Endothelial cell (in vitro differentiated cells): ENCODE measurements at regions not wholly inside any gene's neighbourhood (a gene's known extent, or its start where the extent isn't known, plus 50 kb on each side); places are given as distances from the start of the nearest gene placed in this dataset.

ENCODE experiments used
- DNase-seq: peaks from one replicate; pipeline ENCODE4 v3.0.0; 2021; ENCODE audit warnings: low spot score
- H3K27ac Mint-ChIP-seq: one replicate; pipeline ENCODE4 v1.8.0; 2021; ENCODE audit warnings: mixed read lengths, inconsistent platforms; ENCODE audit not compliant: unreplicated experiment
- H3K27me3 Mint-ChIP-seq: one replicate; pipeline ENCODE4 v1.8.0; 2021; ENCODE audit warnings: mild to moderate bottlenecking, moderate library complexity, mixed read lengths, inconsistent platforms; ENCODE audit not compliant: unreplicated experiment
- H3K36me3 Mint-ChIP-seq: one replicate; pipeline ENCODE4 v1.8.0; 2021; ENCODE audit warnings: mild to moderate bottlenecking, low read depth, mixed read lengths, inconsistent platforms; ENCODE audit not compliant: unreplicated experiment
- H3K4me1 Mint-ChIP-seq: one replicate; pipeline ENCODE4 v1.8.0; 2021; ENCODE audit warnings: mild to moderate bottlenecking, mixed read lengths, inconsistent platforms; ENCODE audit not compliant: unreplicated experiment
- H3K4me3 Mint-ChIP-seq: one replicate; pipeline ENCODE4 v1.8.0; 2021; ENCODE audit warnings: mild to moderate bottlenecking, mixed read lengths, inconsistent platforms; ENCODE audit not compliant: unreplicated experiment
- H3K9me3 Mint-ChIP-seq: one replicate; pipeline ENCODE4 v1.8.0; 2021; ENCODE audit warnings: mixed read lengths, inconsistent platforms; ENCODE audit not compliant: unreplicated experiment
- CTCF ChIP-seq: fragments of 200-600 bp; sonication (generic); IDR thresholded peaks from one replicate; pipeline ENCODE4 v1.5.0; 2021; ENCODE audit warnings: antibody characterized with exemption; ENCODE audit not compliant: unreplicated experiment

GRCh38 chr3:188978421-188979171, 193.2 kb upstream of the TPRG1 start:
- no peak overlapping the region for H3K4me3 Mint-ChIP-seq
- no peaks in the 10 kb centered on the region for H3K36me3 Mint-ChIP-seq
- no peak for TF ChIP-seq CTCF
- DNase-seq, result no peak
- no peaks in the 10 kb centered on the region for H3K27me3 Mint-ChIP-seq
- peaks cover 2% of the 10 kb centered on the region for H3K4me1 Mint-ChIP-seq
- H3K9me3 Mint-ChIP-seq, result no peaks in the 10 kb centered on the region
- H3K27ac Mint-ChIP-seq, result no peak overlapping the region

- Mint-ChIP-seq H3K27ac (no peak overlapping the region), H3K4me3 (no peak overlapping the region), H3K36me3 (no peaks in the 10 kb centered on the region), H3K4me1 (peaks cover under 1% of the 10 kb centered on the region), H3K27me3 (no peaks in the 10 kb centered on the region), H3K9me3 (no peaks in the 10 kb centered on the region)
- DNase-seq, result no peak
- TF ChIP-seq CTCF, result no peak
Measured at GRCh38 chr3:188979248-188979647, 192.5 kb upstream of the TPRG1 start.

DNA sequence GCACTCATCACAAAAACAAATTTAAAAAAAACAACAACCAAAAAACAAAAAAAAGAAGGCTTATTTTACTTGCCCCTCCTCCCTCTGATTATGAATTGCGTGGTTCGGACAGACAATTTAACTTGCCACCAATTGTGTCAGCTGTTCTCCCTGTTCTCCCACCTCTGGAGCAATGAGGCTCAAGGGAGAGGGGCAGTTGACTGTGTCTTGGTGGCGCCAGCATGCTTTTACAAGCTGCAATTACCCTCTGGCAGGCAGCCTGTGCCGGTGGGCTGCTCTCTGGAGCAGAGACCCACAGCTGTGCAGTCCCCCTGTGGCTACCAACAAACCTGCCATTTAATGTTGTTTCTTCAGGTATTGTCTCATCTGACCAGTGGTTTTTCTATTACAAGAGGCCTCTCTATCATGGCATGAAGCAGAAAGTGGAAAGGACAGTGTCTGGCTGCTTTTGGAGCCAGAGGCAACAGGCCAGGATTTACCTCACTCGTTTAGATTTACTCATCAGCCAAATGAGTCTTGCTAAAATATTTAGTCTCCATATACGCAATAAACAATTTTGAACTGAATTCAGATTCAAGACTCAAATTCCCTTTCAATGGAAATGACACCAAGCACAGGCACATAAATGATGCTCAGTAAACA, 192.0 kb upstream of the TPRG1 start:
- H3K36me3 Mint-ChIP-seq, result no peaks in the 10 kb centered on the region
- no peak overlapping the region for H3K27ac Mint-ChIP-seq
- no peak for DNase-seq
- H3K9me3 Mint-ChIP-seq, result no peaks in the 10 kb centered on the region
- no peaks in the 10 kb centered on the region for H3K27me3 Mint-ChIP-seq
- H3K4me1 Mint-ChIP-seq, result no peaks in the 10 kb centered on the region
- no peak overlapping the region for H3K4me3 Mint-ChIP-seq
- TF ChIP-seq CTCF, result no peak

GRCh38 chr3:188993181-188993580, 178.6 kb upstream of the TPRG1 start:
- no peaks in the 10 kb centered on the region for H3K27me3 Mint-ChIP-seq
- no peak overlapping the region for H3K27ac Mint-ChIP-seq
- no peak for TF ChIP-seq CTCF
- peaks cover 4% of the 10 kb centered on the region for H3K4me1 Mint-ChIP-seq
- H3K4me3 Mint-ChIP-seq, result no peak overlapping the region
- H3K36me3 Mint-ChIP-seq, result no peaks in the 10 kb centered on the region
- H3K9me3 Mint-ChIP-seq, result no peaks in the 10 kb centered on the region
- DNase-seq, result no peak

- Mint-ChIP-seq H3K4me3 (no peak overlapping the region), H3K27me3 (no peaks in the 10 kb centered on the region), H3K27ac (no peak overlapping the region), H3K9me3 (no peaks in the 10 kb centered on the region), H3K4me1 (no peaks in the 10 kb centered on the region), H3K36me3 (no peaks in the 10 kb centered on the region)
- no peak for DNase-seq
- no peak for TF ChIP-seq CTCF
Measured at GRCh38 chr3:189001559-189001958, 170.2 kb upstream of the TPRG1 start.
